ENCODE measurements at regions not wholly inside any gene's neighbourhood (a gene's known extent, or its start where the extent isn't known, plus 50 kb on each side); places are given as distances from the start of the nearest gene placed in this dataset.
"Not testable (repeated sequence)": the region's sequence is repeated elsewhere in the genome, so short reads cannot be mapped to it uniquely, and the experiment has no call there.

DNA sequence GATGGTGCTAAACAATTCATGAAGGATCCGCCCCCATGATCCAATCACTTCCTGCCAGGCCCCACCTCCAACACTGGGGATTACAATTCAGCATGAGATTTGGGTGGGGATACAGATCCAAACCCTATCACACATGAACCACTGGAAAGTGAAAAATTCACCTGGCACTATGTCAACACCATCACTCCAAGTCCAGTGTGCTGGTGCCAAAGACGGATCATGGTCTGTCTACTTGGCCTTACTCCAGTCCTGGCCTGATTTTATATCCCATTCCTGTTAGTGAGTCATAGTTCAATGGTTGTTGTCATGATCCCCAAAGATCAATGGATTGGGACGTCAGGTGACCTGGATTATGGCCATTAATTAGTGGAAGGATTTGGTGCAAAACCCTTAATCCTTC, 147.4 kb upstream of the RPS23 start:
- DNase-seq (ENCODE audit: low spot score): no peak

DNA sequence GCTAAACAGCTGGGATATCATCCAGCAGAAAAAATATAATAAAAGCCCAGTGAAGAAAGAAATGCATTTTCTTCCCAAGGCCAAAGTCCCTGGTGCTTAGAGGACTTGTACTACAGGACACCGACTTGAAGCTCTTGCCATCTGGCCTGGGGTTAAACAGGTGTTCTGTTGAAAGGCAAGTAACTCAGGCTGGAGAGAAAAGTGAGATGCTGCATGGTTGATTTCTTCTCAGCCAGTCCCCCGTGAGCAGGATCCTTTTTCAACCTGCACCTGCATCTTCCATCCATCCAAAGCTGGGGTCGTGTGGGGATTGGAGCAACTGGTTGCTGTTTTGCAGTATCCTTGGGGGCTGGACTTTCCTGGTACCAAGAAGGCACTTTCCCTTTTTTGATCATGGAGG, 146.1 kb upstream of the RPS23 start:
- DNase-seq (ENCODE audit: low spot score): no peak

DNA sequence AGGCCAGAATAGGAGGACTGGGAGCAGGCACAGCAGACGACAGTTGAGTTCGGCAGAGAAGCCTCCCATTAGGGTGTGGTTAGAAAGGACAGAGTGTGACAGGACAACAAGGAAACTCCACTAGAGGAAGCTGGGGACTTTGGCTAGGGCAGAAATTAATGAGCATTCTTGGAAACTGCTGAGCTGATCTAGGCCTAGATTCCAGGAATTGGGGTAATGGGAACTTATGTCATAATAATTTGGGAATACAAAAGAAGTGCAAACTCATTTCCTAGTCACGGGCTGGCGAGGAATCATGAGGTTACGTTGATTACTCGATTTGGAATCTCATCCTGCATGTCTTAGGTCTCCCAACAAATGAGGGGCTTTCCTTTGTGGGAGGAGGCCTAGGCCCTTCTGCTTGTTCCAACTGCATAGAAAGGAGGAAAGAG, 144.6 kb upstream of the RPS23 start:
- no peak for DNase-seq (ENCODE audit: low spot score)

DNA sequence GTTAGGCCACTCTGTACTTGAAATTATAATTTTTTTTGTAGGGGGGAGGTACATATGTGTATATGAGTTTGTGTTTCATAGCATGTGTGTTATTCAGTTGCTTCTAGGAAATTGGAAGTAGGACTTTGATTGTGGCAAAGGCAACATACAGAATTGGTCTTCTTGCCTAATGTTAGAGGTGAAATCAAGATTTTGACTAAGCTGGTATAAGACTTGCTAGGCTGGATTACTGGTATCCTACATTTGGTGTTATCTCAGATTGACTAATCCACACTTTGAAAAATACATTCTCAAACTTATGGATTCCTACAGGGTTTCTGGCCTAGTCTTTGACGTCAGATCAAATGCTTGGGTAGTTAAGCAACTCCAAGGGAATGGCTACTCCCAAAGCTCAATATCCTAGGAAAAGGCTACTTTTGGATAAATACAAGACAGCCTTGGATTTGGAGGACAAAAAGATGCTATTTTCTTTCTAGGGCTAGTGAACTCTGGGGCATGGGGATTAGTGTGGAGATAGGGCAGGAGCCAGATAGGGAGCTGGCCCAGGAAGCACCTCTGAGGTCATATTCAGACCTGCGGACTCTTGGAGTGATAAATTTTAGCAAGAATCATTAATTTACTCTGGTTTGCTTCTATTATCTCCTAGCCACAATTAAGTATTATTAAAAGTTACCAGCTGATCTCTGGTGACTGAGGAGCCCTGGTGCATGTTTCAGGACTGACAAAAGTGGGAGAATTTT, 144.0 kb upstream of the RPS23 start:
- no peak for DNase-seq (ENCODE audit: low spot score)

DNA sequence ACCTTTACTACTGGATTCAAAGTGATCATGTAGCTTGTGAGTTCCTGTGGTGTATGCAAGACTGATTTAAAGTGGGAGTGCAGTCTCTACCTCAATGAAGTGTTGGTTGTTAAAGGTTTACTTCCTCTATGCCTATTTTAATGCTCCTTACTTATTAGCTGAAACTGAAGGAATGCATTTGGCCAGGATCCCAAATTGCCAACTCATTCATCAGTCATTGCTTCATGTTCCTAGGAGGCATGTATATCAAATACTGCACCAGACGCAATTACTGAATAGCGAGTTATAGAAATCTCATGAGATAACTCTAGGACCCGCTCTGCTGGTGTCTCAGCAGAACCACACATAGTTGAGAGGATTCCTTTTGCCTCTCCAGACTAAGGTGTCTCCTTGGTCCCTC, 143.0 kb upstream of the RPS23 start:
- peak; percentile 23 for DNase-seq (ENCODE audit: low spot score)

DNA sequence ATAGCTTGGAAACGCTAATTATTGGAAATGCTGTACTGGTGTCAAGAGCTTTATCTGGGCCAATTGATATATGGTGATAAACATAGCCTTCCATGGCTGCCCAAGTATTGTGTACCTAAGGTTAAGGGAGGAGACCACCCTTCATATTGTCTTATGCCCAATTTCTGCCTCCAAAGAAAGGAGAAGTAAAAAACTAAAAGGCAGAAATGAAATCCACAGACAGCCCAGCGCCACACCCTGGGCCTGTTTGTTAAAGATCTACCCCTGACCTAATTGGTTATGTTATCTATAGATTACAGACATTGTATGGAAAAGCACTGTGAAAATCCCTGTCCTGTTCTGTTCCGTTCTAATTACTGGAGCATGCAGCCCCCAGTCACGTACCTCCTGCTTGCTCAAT, 142.4 kb upstream of the RPS23 start:
- DNase-seq (ENCODE audit: low spot score): not testable (repeated sequence)

DNA sequence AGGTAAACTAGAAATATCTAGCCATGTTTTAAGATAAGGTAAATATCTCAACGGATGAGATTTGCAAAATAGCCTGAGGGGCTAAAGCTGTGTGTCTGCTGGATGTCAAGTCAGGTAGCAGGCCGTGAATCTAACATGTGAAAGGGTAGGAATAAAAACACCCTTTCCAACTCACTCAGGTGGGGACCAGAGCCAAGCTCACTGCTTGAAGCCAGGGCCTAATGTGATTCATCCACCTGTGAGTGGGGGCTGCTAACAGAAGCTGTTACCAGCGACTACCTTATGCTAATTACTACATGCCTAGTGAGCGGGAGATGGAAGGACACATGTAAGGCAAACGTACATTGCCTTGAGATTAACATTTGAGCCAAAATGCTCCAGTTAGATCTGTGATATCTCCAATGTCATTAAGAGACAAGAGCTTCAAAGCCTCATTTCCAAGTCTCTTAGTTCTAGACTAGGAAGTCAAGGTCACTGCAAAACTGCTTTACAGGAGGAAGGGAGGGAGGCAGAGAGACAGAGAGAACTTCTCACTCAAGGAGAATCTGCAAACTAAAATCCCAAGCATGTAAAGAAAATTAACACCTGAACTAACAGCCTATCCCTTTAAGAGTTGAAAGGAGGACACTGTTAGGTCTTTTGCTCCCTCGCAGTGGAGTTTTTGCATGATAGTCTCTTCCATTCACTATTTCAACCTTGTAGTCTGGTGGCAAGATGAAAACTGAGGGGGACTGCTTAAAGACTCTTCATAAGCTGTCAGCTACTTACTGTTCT, 141.6 kb upstream of the RPS23 start:
- no peak for DNase-seq (ENCODE audit: low spot score)

DNA sequence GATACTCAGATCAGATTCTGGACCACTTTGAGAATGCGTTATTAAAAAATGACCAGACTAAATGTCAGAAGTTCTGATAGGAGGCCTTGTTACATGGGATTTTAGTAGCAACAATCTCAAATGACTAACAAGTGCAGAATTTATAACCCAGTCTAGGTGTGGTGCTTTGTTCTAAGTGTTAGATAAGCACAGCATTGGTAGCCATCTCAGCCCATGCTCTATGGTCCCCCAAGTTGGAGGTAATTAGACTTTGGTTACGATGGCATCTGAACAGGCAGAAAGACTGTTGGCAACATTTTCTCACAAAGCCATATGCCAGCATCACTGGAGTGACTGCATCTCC, 140.4 kb upstream of the RPS23 start:
- no peak for DNase-seq (ENCODE audit: low spot score)

DNA sequence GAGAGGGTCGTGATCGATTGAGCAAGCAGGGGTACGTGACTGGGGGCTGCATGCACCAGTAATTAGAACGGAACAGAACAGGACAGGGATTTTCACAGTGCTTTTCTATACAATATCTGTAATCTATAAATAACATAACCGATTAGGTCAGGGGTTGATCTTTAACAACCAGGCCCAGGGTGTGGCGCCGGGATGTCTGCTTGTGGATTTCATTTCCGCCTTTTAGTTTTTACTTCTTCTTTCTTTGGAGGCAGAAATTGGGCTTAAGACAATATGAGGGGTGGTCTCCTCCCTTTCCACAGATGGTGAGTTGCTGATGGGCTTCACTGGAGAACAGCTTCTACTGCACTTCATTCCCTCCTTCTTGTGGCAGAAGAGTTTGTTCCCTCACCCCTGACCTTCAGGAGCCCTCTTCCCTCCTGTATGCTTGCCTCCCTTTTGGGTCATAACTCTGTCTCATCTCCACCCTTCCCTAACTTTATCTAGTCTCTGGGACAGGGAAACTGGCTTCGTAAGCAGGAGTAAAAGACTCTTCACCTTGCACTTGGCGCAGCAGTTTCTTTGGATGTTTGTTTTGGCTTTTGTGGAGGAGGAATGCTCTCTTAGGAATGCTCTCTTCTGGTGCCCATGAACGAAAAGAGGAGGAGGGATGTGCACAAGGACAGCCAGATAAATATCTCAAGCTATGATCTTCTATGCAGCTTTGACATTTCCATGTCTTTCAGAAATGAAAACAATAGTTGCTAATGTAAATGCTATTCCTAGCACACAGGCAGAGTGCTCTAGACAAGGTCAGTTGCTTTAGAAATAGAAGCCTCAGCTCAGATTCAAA, 139.8 kb upstream of the RPS23 start:
- no peak for DNase-seq (ENCODE audit: low spot score)

DNA sequence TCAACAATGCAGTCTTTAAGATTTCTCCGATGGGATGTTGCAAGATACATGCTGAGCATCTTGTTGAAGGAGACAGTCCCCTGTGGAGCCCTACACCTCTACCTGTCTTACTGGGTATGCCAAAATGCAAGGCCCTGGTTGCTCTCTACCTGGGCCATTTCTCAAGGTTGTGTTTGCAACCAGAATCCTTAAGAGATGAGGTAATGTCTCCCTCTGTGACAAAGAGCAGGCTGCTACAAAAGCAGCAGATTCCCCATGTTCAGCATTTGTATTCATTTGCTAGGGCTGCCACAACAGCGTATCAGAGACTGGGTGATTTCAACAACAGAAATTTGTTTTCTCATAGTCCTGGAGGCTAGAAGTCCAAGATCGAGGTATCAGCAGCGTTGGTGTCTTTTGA, 138.4 kb upstream of the RPS23 start:
- no peak for DNase-seq (ENCODE audit: low spot score)

DNA sequence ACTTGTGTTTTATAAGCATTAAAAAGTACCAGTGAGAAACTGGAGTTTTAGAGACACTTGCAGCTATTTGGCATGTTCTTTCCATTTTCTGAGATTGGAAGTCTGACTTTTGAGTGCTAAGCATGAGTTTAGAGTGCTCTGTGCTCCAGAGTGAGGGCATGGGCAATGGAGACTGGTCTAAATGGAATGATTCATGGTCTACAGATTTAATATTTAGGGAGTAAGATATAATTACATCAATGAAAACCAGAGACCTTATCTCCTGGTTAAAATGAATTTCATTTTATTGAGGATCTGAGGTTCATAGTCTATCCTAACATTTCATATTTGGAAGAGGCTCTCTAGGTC, 135.9 kb upstream of the RPS23 start:
- no peak for DNase-seq (ENCODE audit: low spot score)

DNA sequence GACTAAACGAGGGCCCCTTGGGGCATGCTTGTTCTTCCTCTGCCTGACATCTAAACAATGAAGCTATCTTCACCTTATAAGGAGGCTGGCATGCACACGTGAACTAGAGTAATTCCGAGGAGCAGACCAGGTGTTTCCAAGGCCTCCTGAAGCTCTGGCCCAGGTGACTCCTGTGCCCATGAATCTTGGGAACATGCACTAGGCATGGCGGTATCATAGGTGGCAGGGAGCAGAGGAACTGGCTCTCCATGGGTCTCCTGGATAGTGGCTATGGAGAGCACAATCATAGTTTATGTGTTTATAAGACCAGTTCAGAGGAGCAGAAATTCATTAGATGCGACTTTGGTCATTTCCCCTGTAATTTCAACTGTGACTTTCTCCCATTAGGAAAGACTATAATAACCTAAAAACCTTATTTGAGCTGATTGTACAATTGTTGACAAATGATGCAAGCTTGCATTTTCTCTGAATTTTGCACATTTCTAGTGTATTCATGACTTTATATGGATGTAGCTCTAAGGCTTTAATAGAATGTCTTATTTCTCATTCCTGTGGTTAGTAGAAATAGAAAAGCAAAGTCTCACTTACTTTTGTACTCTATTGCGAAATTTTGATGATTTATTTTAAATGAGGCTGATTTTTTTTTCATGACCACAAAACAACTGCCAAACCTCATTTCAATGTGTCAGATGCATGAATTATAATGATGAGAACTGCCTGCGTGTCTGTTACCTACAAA, 135.3 kb upstream of the RPS23 start:
- no peak for DNase-seq (ENCODE audit: low spot score)

DNA sequence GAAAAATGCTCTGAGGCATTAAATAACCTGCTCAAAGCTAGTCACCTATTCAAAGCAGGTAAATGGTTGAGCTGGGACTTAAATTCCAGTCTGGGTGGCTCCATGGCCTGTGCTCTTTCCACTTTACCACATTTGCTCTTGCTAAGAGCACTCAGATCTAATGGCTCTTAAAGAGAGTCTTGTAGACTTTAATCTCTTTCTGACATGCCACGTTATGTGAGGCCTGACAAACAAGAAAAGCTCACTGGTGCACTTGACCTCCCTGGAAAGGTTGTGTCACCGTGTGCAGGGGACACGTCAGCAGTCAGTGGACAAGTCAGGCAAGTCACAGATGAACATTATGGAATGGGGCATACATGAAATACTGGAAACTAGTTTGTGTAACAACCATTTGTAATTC, 129.9 kb upstream of the RPS23 start:
- DNase-seq (ENCODE audit: low spot score): no peak

DNA sequence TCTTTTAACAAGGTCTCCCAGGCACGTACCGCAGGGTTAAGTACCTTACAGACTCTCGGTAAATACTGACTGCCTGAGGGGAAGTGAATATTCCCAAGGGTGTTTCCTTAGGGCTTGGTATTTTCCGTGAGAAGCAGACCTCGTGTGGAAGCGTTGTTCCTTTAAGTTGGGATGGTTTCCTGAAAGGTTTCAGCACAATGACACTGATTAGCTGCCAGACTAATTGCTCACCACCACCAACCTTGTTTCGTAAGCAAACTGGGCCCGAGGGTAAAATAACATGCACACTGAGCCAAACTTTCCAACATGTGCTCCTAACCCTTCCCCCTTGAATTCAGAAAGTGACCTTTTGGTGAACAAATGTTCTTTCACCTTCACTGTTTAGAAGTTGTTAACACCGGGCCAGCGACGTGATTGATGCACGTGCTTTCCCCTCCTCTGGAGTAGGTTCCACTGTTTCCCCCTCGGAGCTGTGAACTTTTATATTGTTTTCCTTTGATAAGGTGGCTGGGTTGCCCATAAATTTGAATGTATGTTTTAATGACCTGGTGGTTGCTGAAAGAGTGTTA, 128.1 kb upstream of the RPS23 start:
- peak; percentile 23 for DNase-seq (ENCODE audit: low spot score)

DNA sequence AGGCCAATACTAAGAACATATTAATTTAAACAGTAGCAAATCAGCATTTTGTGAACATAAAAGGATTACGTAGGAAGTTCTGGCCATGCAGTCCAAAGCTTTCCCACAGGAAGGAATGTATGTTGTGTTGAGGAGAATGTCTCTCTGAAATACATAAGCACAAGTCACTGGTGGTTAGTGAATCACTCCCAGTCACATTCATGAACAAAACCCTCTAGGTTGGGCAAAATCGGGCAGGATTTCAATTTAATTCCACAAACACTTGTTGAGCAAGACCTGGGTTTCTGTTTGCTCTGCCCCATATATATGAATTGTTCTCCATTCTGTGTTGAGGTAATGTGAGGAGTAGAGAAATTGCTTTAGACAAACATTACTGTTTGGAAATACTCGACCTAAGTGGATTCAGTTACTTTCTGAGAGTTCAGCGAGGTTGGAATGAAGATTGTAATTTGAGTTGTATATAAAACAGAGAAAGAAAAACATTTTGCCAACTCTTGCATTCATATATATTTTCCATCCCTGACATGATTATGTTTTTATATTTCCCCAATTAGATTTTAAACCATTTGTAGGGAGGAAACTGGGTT, 127.6 kb upstream of the RPS23 start:
- no peak for DNase-seq (ENCODE audit: low spot score)

DNA sequence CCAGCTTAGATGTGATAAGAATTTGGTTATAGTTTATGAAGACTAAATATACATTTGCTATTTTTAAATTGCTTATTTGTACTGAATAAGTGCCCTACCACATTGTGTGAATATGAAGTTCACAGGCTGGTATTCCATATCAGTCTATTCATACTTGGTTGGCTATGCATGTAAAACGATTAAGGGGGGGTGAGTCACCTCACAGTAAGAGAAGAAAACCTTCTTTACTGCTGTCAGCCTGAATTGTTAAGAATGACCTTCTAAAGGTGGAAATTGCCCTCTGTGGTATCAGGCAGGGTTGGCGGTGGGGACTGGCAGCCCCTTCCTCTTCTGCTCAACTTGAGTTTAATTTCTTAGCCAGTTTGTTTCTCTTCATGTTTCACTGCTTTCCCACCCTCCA, 127.0 kb upstream of the RPS23 start:
- DNase-seq (ENCODE audit: low spot score): no peak

DNA sequence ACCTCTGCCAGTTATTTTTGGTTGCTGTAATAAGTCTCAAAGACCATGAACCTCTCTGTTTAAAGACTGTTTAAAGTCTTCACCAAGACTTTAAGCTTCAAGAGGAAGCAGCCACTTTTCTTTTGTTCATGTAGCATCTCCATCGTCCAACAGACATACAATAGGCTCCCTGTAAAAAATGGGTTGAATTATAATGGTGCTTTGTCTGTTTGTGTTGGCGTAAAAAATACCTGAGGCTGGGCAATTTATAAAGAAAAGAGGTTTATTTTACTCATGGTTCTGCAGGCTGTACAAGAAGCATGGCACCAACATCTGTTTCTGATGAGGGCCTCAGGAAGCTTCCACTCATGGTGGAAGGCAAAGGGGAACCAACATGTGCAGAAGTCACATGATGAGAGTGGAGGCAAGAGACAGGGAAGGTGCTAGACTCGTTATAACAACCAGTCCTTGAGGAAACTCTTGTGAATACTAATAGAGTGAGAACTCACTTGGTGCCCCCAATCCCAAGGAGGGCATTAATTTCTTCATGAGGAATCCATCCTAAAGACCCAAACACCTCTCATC, 126.3 kb upstream of the RPS23 start:
- DNase-seq (ENCODE audit: low spot score): no peak

DNA sequence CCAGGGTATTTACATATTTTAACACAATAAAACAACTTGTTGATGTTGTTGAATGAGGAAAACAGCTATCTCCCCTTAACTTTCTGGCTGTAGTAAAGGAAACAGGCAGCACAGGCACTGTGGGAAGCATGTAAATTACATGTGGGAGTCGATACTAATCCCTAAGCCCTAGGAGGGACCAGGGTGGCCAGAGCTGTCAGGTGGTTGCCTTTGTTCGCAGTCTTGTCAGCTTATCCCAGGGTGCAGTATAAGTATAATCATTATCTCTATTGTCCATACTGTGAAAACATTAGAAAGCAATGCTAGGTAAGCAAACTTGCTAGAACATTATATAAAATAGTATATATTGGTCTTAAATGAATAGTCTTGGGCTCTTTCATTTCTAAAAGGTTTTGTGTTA, 125.6 kb upstream of the RPS23 start:
- DNase-seq (ENCODE audit: low spot score): no peak

DNA sequence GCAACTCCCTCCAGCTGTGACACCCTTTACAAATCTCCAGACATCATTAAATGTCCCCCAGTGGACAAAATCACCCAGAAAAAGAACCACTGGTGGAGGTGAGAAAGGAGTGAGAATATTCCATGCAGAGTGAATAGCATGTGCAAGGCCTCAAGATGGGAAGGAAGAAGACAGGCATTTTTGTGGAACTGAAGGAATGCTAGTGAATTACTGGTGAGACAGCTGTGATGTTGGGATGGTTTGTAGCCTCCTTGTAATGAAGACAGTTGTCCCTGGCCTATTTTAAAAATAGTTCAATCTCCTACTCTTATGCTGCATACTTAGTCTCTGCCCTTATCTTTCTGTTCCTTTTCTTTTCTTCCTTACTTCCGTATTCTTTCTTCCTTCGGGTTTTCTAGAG, 124.9 kb upstream of the RPS23 start:
- DNase-seq (ENCODE audit: low spot score): no peak

DNA sequence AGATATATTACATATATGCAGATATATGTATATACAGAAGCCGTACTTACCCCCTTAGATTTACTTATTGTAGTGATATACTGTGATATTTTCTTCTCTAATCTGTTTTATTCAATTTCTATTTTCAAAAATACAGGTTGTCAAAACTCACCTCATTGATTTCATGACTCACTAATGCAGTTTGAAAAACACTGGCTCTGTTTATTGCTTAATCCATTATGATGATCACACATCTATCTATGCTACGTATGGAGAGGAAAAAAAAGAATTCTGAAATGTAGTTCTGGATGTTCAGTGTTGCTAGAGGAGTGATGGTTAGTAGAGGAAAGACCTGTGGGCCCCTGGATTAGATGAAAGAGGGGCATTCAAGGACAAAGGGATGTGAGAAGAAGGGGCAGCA, 121.0 kb upstream of the RPS23 start:
- no peak for DNase-seq (ENCODE audit: low spot score)

DNA sequence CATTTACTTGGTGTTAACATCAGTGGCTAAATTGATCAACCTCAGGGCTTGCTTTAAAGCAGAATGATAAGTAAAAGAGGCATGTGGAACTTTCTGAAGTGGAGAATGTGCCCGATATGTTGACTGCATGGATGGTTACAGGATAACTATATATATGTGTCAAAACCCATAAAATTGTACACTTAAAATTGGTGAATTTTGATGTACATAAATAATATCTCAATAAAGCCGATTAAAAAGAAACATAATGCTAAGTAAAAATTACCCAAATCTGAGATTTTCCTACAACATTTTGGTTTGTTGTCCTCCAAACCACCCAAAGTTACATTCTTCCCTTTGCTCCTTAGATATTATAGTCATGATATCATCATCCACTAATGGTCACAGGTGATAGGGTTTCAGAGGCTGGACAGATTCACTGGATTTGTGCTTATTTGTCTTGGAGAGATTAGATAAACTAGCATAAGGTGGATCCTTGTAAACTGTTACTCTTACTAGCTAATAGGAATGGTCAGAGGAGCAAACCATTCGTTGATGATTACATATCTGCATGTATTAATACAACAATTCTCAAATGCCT, 119.7 kb upstream of the RPS23 start:
- DNase-seq (ENCODE audit: low spot score): no peak

All from COLO829 (cell line).